ENCODE measurements at regions not wholly inside any gene's neighbourhood (a gene's known extent, or its start where the extent isn't known, plus 50 kb on each side); places are given as distances from the start of the nearest gene placed in this dataset.
"Not testable (repeated sequence)": the region's sequence is repeated elsewhere in the genome, so short reads cannot be mapped to it uniquely, and the experiment has no call there.

DNA sequence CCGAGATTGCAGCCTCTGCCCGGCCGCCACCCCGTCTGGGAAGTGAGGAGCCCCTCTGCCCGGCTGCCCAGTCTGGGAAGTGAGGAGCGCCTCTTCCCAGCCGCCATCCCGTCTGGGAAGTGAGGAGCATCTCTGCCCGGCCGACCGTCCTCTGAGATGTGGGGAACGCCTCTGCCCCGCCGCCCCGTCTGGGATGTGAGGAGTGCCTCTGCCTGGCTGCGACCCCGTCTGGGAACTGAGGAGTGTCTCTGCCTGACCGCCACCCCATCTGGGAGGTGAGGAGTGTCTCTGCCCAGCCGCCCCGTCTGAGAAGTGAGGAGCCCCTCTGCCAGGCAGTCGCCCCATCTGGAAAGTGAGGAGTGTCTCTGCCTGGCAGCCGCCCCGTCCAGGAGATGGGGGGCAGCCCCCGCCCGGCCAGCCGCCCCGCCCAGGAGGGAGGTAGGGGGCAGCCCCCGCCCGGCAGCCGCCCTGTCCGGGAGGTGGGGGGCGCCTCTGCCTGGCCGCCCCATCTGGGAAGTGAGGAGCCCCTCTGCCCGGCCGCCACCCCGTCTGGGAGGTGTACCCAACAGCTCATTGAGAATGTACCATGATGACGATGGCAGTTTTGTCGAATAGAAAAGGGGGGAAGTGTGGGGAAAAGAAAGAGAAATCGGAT, 354.8 kb downstream of the NUP35 start:
- not testable (repeated sequence) for TF ChIP-seq POLR2AphosphoS5 (IDR thresholded peaks at IDR 0.05)
- TF ChIP-seq, protein P1, sequence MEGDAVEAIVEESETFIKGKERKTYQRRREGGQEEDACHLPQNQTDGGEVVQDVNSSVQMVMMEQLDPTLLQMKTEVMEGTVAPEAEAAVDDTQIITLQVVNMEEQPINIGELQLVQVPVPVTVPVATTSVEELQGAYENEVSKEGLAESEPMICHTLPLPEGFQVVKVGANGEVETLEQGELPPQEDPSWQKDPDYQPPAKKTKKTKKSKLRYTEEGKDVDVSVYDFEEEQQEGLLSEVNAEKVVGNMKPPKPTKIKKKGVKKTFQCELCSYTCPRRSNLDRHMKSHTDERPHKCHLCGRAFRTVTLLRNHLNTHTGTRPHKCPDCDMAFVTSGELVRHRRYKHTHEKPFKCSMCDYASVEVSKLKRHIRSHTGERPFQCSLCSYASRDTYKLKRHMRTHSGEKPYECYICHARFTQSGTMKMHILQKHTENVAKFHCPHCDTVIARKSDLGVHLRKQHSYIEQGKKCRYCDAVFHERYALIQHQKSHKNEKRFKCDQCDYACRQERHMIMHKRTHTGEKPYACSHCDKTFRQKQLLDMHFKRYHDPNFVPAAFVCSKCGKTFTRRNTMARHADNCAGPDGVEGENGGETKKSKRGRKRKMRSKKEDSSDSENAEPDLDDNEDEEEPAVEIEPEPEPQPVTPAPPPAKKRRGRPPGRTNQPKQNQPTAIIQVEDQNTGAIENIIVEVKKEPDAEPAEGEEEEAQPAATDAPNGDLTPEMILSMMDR (IDR thresholded peaks at IDR 0.05), result not testable (repeated sequence)
